ENCODE measurements at regions not wholly inside any gene's neighbourhood (a gene's known extent, or its start where the extent isn't known, plus 50 kb on each side); places are given as distances from the start of the nearest gene placed in this dataset.

DNA sequence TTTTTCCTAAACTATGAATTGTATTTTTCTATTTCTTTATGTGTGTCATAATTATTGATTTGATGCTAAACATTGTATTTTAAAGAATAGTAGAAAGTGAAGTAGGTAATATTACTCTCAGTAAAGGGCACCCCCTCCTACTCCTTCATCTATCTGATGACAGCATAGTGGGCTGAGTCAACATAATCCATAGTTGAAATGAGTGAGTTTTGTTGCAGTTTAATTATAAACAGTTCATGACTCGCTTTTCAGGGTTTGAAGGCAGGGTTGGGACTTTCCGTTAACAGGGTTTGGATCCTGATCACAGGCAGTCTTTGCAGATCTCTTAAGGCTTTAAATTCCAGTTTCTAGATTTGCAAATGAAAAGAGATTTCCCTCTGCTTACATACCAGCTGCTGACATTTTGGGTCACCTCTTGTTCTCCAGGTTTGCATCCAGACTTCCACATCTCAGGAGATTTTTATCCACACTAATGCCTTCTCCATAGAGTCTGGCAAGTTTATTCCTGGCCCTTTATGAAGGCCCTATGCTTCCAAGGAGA lies 54.0 kb upstream of the TACR3 start:
- ATAC-seq = no peak
- TF ChIP-seq PPARA (CRISPR knock-in tag; IDR thresholded peaks at IDR 0.05; ENCODE audit: borderline replicate concordance) = no peak
- no peak for TF ChIP-seq ZFP3 (CRISPR knock-in tag; IDR thresholded peaks at IDR 0.05)
- TF ChIP-seq, protein P1, sequence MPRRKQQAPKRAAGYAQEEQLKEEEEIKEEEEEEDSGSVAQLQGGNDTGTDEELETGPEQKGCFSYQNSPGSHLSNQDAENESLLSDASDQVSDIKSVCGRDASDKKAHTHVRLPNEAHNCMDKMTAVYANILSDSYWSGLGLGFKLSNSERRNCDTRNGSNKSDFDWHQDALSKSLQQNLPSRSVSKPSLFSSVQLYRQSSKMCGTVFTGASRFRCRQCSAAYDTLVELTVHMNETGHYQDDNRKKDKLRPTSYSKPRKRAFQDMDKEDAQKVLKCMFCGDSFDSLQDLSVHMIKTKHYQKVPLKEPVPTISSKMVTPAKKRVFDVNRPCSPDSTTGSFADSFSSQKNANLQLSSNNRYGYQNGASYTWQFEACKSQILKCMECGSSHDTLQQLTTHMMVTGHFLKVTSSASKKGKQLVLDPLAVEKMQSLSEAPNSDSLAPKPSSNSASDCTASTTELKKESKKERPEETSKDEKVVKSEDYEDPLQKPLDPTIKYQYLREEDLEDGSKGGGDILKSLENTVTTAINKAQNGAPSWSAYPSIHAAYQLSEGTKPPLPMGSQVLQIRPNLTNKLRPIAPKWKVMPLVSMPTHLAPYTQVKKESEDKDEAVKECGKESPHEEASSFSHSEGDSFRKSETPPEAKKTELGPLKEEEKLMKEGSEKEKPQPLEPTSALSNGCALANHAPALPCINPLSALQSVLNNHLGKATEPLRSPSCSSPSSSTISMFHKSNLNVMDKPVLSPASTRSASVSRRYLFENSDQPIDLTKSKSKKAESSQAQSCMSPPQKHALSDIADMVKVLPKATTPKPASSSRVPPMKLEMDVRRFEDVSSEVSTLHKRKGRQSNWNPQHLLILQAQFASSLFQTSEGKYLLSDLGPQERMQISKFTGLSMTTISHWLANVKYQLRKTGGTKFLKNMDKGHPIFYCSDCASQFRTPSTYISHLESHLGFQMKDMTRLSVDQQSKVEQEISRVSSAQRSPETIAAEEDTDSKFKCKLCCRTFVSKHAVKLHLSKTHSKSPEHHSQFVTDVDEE (CRISPR knock-in tag; IDR thresholded peaks at IDR 0.05) = no peak
- no peak for TF ChIP-seq TOX (CRISPR knock-in tag; IDR thresholded peaks at IDR 0.05; ENCODE audit: borderline replicate concordance)
- TF ChIP-seq, protein P2, sequence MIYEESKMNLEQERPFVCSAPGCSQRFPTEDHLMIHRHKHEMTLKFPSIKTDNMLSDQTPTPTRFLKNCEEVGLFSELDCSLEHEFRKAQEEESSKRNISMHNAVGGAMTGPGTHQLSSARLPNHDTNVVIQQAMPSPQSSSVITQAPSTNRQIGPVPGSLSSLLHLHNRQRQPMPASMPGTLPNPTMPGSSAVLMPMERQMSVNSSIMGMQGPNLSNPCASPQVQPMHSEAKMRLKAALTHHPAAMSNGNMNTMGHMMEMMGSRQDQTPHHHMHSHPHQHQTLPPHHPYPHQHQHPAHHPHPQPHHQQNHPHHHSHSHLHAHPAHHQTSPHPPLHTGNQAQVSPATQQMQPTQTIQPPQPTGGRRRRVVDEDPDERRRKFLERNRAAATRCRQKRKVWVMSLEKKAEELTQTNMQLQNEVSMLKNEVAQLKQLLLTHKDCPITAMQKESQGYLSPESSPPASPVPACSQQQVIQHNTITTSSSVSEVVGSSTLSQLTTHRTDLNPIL (CRISPR knock-in tag; IDR thresholded peaks at IDR 0.05; ENCODE audit: low read depth) = no peak
- TF ChIP-seq ESRRG (CRISPR knock-in tag; IDR thresholded peaks at IDR 0.05) = no peak
- no peak for TF ChIP-seq ZNF565 (CRISPR knock-in tag; conservative IDR thresholded peaks at IDR 0.05; ENCODE audit: low read depth)
- TF ChIP-seq TCF4 (CRISPR knock-in tag; IDR thresholded peaks at IDR 0.05; ENCODE audit: borderline replicate concordance) = no peak
- TF ChIP-seq OSR1 (CRISPR knock-in tag; IDR thresholded peaks at IDR 0.05) = no peak
- no peak for TF ChIP-seq CSDC2 (CRISPR knock-in tag; IDR thresholded peaks at IDR 0.05)
- TF ChIP-seq GLIS3 (CRISPR knock-in tag; IDR thresholded peaks at IDR 0.05) = no peak
- no peak for TF ChIP-seq RARB (CRISPR knock-in tag; IDR thresholded peaks at IDR 0.05)
- TF ChIP-seq, protein P3, sequence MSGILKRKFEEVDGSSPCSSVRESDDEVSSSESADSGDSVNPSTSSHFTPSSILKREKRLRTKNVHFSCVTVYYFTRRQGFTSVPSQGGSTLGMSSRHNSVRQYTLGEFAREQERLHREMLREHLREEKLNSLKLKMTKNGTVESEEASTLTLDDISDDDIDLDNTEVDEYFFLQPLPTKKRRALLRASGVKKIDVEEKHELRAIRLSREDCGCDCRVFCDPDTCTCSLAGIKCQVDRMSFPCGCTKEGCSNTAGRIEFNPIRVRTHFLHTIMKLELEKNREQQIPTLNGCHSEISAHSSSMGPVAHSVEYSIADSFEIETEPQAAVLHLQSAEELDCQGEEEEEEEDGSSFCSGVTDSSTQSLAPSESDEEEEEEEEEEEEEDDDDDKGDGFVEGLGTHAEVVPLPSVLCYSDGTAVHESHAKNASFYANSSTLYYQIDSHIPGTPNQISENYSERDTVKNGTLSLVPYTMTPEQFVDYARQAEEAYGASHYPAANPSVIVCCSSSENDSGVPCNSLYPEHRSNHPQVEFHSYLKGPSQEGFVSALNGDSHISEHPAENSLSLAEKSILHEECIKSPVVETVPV (CRISPR knock-in tag; IDR thresholded peaks at IDR 0.05) = no peak
- TF ChIP-seq ZC3H10 (CRISPR knock-in tag; IDR thresholded peaks at IDR 0.05) = no peak
- no peak for TF ChIP-seq ISL1 (CRISPR knock-in tag; IDR thresholded peaks at IDR 0.05)
- TF ChIP-seq BACH2 (CRISPR knock-in tag; IDR thresholded peaks at IDR 0.05; ENCODE audit: borderline replicate concordance) = no peak
- TF ChIP-seq ARNTL (CRISPR knock-in tag; IDR thresholded peaks at IDR 0.05; ENCODE audit: borderline replicate concordance, low read depth) = no peak
- no peak for TF ChIP-seq SNAI2 (CRISPR knock-in tag; IDR thresholded peaks at IDR 0.05)
- TF ChIP-seq, protein P4, sequence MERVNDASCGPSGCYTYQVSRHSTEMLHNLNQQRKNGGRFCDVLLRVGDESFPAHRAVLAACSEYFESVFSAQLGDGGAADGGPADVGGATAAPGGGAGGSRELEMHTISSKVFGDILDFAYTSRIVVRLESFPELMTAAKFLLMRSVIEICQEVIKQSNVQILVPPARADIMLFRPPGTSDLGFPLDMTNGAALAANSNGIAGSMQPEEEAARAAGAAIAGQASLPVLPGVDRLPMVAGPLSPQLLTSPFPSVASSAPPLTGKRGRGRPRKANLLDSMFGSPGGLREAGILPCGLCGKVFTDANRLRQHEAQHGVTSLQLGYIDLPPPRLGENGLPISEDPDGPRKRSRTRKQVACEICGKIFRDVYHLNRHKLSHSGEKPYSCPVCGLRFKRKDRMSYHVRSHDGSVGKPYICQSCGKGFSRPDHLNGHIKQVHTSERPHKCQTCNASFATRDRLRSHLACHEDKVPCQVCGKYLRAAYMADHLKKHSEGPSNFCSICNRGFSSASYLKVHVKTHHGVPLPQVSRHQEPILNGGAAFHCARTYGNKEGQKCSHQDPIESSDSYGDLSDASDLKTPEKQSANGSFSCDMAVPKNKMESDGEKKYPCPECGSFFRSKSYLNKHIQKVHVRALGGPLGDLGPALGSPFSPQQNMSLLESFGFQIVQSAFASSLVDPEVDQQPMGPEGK (CRISPR knock-in tag; IDR thresholded peaks at IDR 0.05; ENCODE audit: borderline replicate concordance) = no peak

Measured in SK-N-SH treated with all-trans-retinoic acid at 6 μM for 48 hours (cell line).